ENCODE measurements at regions not wholly inside any gene's neighbourhood (a gene's known extent, or its start where the extent isn't known, plus 50 kb on each side); places are given as distances from the start of the nearest gene placed in this dataset.

GRCh38 chr3:176352716-176353334, 844.5 kb downstream of the TBL1XR1 start:
- Histone ChIP-seq H3K4me2 (ENCODE audit: insufficient read depth, low read length) (no peak overlapping the region), H4K20me1 (ENCODE audit: insufficient read depth, low read length) (no peaks in the 10 kb centered on the region), H3K27me3 (ENCODE audit: insufficient read depth, low read length, poor library complexity) (no peaks in the 10 kb centered on the region), H3K4me3 (ENCODE audit: low read depth in 1 of 2, low read length in 2 of 2) (no peak overlapping the region), H3K4me1 (ENCODE audit: insufficient read depth, low read length) (no peaks in the 10 kb centered on the region), H2AFZ (ENCODE audit: low read depth, low read length) (no peak overlapping the region), H3K9me3 (ENCODE audit: insufficient read depth, low read length, severe bottlenecking) (no peaks in the 10 kb centered on the region), H3K79me2 (ENCODE audit: insufficient read depth, low read length) (no peaks in the 10 kb centered on the region), H3K9ac (ENCODE audit: low read depth, low read length) (no peak overlapping the region), H3K36me3 (ENCODE audit: insufficient read depth, low read length) (no peaks in the 10 kb centered on the region), H3K27ac (ENCODE audit: low read length) (no peak overlapping the region)
- no peak for DNase-seq
- TF ChIP-seq CTCF (IDR thresholded peaks at IDR 0.05; ENCODE audit: borderline replicate concordance, extremely low read depth, low read length, poor library complexity, severe bottlenecking) (no peak), EZH2 (IDR thresholded peaks at IDR 0.05; ENCODE audit: borderline replicate concordance, low read depth, low read length, severe bottlenecking) (no peak)
- ATAC-seq (ENCODE audit: insufficient read depth, low read depth) = no peak

- no peaks in the 10 kb centered on the region for H3K36me3 ChIP-seq (ENCODE audit: insufficient read depth, low read length)
- no peak overlapping the region for H3K4me2 ChIP-seq (ENCODE audit: insufficient read depth, low read length)
- H3K9ac ChIP-seq (ENCODE audit: low read depth, low read length) = no peak overlapping the region
- no peaks in the 10 kb centered on the region for H3K9me3 ChIP-seq (ENCODE audit: insufficient read depth, low read length, severe bottlenecking)
- no peaks in the 10 kb centered on the region for H4K20me1 ChIP-seq (ENCODE audit: insufficient read depth, low read length)
- H3K27ac ChIP-seq (ENCODE audit: low read length) = no peak overlapping the region
- DNase-seq = no peak
- H3K27me3 ChIP-seq (ENCODE audit: insufficient read depth, low read length, poor library complexity) = no peaks in the 10 kb centered on the region
- H3K4me3 ChIP-seq (ENCODE audit: low read depth in 1 of 2, low read length in 2 of 2) = no peak overlapping the region
- TF ChIP-seq EZH2 (IDR thresholded peaks at IDR 0.05; ENCODE audit: borderline replicate concordance, low read depth, low read length, severe bottlenecking) = no peak
- no peak for TF ChIP-seq CTCF (IDR thresholded peaks at IDR 0.05; ENCODE audit: borderline replicate concordance, extremely low read depth, low read length, poor library complexity, severe bottlenecking)
- ATAC-seq (ENCODE audit: insufficient read depth, low read depth) = no peak
- H3K79me2 ChIP-seq (ENCODE audit: insufficient read depth, low read length) = no peaks in the 10 kb centered on the region
- no peaks in the 10 kb centered on the region for H3K4me1 ChIP-seq (ENCODE audit: insufficient read depth, low read length)
- no peak overlapping the region for H2AFZ ChIP-seq (ENCODE audit: low read depth, low read length)
Observed at GRCh38 chr3:176351408-176351807, 845.9 kb downstream of the TBL1XR1 start.

GRCh38 chr3:176349706-176350105, 847.6 kb downstream of the TBL1XR1 start:
- no peak overlapping the region for H2AFZ ChIP-seq (ENCODE audit: low read depth, low read length)
- no peak overlapping the region for H3K9ac ChIP-seq (ENCODE audit: low read depth, low read length)
- H3K9me3 ChIP-seq (ENCODE audit: insufficient read depth, low read length, severe bottlenecking) = no peaks in the 10 kb centered on the region

More at GRCh38 chr3:176349706-176350105, 847.6 kb downstream of the TBL1XR1 start:
- ATAC-seq (ENCODE audit: insufficient read depth, low read depth) (no peak), DNase-seq (no peak)
- Histone ChIP-seq H3K36me3 (ENCODE audit: insufficient read depth, low read length) (no peaks in the 10 kb centered on the region), H3K27ac (ENCODE audit: low read length) (no peak overlapping the region), H3K4me3 (ENCODE audit: low read depth in 1 of 2, low read length in 2 of 2) (no peak overlapping the region), H3K79me2 (ENCODE audit: insufficient read depth, low read length) (no peaks in the 10 kb centered on the region), H3K4me1 (ENCODE audit: insufficient read depth, low read length) (no peaks in the 10 kb centered on the region), H4K20me1 (ENCODE audit: insufficient read depth, low read length) (no peaks in the 10 kb centered on the region), H3K4me2 (ENCODE audit: insufficient read depth, low read length) (no peak overlapping the region), H3K27me3 (ENCODE audit: insufficient read depth, low read length, poor library complexity) (no peaks in the 10 kb centered on the region)
- TF ChIP-seq EZH2 (IDR thresholded peaks at IDR 0.05; ENCODE audit: borderline replicate concordance, low read depth, low read length, severe bottlenecking) = no peak
- no peak for TF ChIP-seq CTCF (IDR thresholded peaks at IDR 0.05; ENCODE audit: borderline replicate concordance, extremely low read depth, low read length, poor library complexity, severe bottlenecking)
